ENCODE measurements at regions not wholly inside any gene's neighbourhood (a gene's known extent, or its start where the extent isn't known, plus 50 kb on each side); places are given as distances from the start of the nearest gene placed in this dataset.

GRCh38 chr17:13395346-13395745 lies 206.4 kb downstream of the HS3ST3A1 start:
- DNase-seq: no peak
- no peak for TF ChIP-seq CTCF (IDR thresholded peaks at IDR 0.05; ENCODE audit: low read depth, low read length)

DNA sequence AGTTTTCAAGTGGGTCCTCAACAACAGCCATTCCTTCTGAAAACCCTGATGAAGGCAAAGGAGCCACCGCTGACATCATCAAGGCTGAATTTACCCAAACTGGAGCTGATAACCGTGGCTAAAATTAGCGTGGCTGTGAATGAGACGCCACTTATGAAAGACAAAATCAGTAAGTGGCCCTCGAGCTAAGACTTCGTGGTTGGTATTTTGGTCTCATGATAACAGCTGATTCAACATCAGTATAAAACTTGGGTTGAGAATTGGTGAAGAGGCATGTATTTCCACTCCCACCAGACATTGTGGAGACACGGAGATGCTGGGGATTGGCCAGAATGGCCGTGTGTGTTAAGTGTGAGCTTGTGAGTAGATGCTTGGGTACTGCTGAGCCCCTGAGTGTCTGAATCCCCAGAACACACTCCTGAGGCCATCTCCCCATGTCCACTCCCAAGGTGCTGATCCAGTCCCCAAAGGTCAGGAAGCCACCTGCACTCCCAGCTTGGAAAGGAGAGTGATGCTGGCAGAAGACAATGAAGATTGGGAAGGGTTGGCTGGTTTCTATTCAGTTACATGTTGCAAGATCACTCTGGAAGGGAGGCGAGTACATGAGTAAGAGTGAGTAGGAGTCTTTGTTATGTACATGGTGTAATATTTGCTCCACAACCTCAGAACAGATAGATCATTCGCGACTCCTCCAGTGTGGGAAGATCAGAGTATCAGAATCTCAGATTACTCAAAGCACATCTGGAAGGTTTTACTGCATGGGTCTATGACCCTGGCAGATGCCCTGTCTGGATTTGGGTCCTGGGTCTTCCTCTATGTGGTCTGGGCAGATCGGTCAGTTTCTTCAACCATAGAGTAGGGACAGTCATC lies 207.7 kb downstream of the HS3ST3A1 start:
- no peak overlapping the region for H3K27ac ChIP-seq
- no peaks in the 10 kb centered on the region for H3K27me3 ChIP-seq (ENCODE audit: insufficient read depth, low read depth, severe bottlenecking)
- H3K9me3 ChIP-seq (ENCODE audit: severe bottlenecking): no peaks in the 10 kb centered on the region
- no peak for TF ChIP-seq CTCF (IDR thresholded peaks at IDR 0.05; ENCODE audit: low read depth, low read length)
- no peak overlapping the region for H3K4me3 ChIP-seq (ENCODE audit: low read depth, low read length)
- no peaks in the 10 kb centered on the region for H3K36me3 ChIP-seq
- no peak for DNase-seq

More at GRCh38 chr17:13395346-13395745, 206.4 kb downstream of the HS3ST3A1 start:
- Histone ChIP-seq H3K4me3 (ENCODE audit: low read depth, low read length) (no peak overlapping the region), H3K27ac (no peak overlapping the region), H3K9me3 (ENCODE audit: severe bottlenecking) (no peaks in the 10 kb centered on the region), H3K36me3 (no peaks in the 10 kb centered on the region), H3K27me3 (ENCODE audit: insufficient read depth, low read depth, severe bottlenecking) (no peaks in the 10 kb centered on the region)

DNA sequence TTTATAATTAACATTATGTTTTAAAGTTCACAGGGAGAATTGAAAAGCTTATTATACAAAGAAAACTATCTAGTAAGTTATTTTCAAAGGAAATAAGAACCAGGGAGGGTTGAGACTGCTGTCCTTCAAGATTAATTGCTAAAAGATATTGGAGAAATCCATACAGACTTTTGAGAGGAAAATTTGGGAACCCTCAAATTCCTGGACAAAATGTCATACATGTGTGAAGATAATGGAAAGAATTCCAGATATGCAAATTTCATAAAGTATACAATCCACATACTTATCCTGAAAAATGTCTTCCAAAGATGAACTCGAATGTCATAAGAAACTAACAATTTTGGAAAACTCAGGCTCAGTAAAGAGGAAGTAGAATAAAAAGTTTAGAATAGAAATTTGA lies 213.8 kb downstream of the HS3ST3A1 start:
- H3K36me3 ChIP-seq: no peaks in the 10 kb centered on the region
- no peak for DNase-seq
- no peaks in the 10 kb centered on the region for H3K27me3 ChIP-seq (ENCODE audit: insufficient read depth, low read depth, severe bottlenecking)
- H3K4me3 ChIP-seq (ENCODE audit: low read depth, low read length): no peak overlapping the region
- no peak overlapping the region for H3K27ac ChIP-seq
- H3K9me3 ChIP-seq (ENCODE audit: severe bottlenecking): no peaks in the 10 kb centered on the region
- no peak for TF ChIP-seq CTCF (IDR thresholded peaks at IDR 0.05; ENCODE audit: low read depth, low read length)

DNA sequence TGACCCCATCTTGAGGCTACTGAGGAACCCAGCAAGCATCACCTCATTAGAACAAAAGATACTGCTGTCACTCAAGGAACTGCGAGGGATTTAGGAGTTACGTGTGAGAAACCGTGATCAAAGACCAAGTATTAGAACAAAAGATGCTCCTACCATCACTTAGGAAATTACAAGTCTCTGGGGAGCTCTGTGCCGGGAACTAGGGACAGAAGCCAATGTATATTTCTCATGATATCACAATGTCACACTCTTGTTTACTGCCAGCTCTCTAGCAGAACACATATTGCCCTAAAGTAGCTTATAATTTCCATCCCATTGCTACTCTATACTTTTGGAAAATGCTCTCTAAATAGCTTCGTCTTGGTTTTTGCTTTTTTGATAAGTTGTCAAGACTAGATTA lies 214.5 kb downstream of the HS3ST3A1 start:
- DNase-seq: no peak
- H3K27ac ChIP-seq: no peak overlapping the region
- TF ChIP-seq CTCF (IDR thresholded peaks at IDR 0.05; ENCODE audit: low read depth, low read length): no peak
- H3K36me3 ChIP-seq: no peaks in the 10 kb centered on the region
- H3K27me3 ChIP-seq (ENCODE audit: insufficient read depth, low read depth, severe bottlenecking): no peaks in the 10 kb centered on the region
- H3K4me3 ChIP-seq (ENCODE audit: low read depth, low read length): no peak overlapping the region
- no peaks in the 10 kb centered on the region for H3K9me3 ChIP-seq (ENCODE audit: severe bottlenecking)

- H3K9me3 ChIP-seq (ENCODE audit: severe bottlenecking): no peaks in the 10 kb centered on the region
- TF ChIP-seq CTCF (IDR thresholded peaks at IDR 0.05; ENCODE audit: low read depth, low read length): no peak
- DNase-seq: no peak
- no peak overlapping the region for H3K4me3 ChIP-seq (ENCODE audit: low read depth, low read length)
- no peaks in the 10 kb centered on the region for H3K27me3 ChIP-seq (ENCODE audit: insufficient read depth, low read depth, severe bottlenecking)
- no peak overlapping the region for H3K27ac ChIP-seq
- no peaks in the 10 kb centered on the region for H3K36me3 ChIP-seq
Observed at GRCh38 chr17:13385481-13385911, 216.2 kb downstream of the HS3ST3A1 start.
